SK-N-SH (cell line): ENCODE measurements at regions not wholly inside any gene's neighbourhood (a gene's known extent, or its start where the extent isn't known, plus 50 kb on each side); places are given as distances from the start of the nearest gene placed in this dataset.

Source experiments
- CTCF ChIA-PET: fragments of 300-600, 350-600 bp; formaldehyde crosslinking; extraction: SDS; loops from one replicate; lab custom pipeline; 2021; lab: Yijun Ruan, JAX
- POLR2A ChIA-PET: fragments of 350-600 bp; sonication (Branson Sonifier 250); formaldehyde crosslinking; extraction: SDS; loops from one replicate; lab custom pipeline; 2020; ENCODE audit warnings: antibody characterized with exemption, inconsistent platforms; lab: Yijun Ruan, JAX
- DNase-seq: peaks from one replicate; pipeline ENCODE4 v3.0.0; 2012
- H2AFZ ChIP-seq: fragments of 200-600 bp; sonication (generic); 2 replicates; pipeline ENCODE4 v1.8.1; 2016; ENCODE audit warnings: antibody characterized with exemption, mild to moderate bottlenecking, low read depth
- H3F3A ChIP-seq: fragments of 200-600 bp; sonication (generic); replicated peaks from 2 replicates; pipeline ENCODE3; 2016; ENCODE audit warnings: antibody characterized with exemption, mild to moderate bottlenecking; ENCODE audit not compliant: insufficient read depth
- H3K27ac ChIP-seq, 2 experiments: fragments of 200-500 bp in 1 of 2; fragments of 200-600 bp in 1 of 2; sonication (Bioruptor generic) in 1 of 2; sonication (generic), shearing (Covaris generic) in 1 of 2; 2 replicates each; pipeline versions ENCODE4 v1.5.1 to v1.6.1; 2014 to 2016; ENCODE audit warnings: low read depth in 2 of 2, inconsistent platforms in 1 of 2, low read length in 1 of 2, mild to moderate bottlenecking in 1 of 2, mixed read lengths in 1 of 2
- H3K27me3 ChIP-seq: fragments of 200-600 bp; sonication (generic), shearing (Covaris generic); 2 replicates; pipeline ENCODE4 v1.6.1; 2016; ENCODE audit warnings: mixed run types; ENCODE audit not compliant: insufficient read depth
- H3K36me3 ChIP-seq, 2 experiments: fragments of 200-500 bp in 1 of 2; fragments of 200-600 bp in 1 of 2; sonication (Bioruptor generic) in 1 of 2; sonication (generic) in 1 of 2; replicated peaks in 1 of 2; 2 replicates each; pipeline versions ENCODE3 to v1.5.1; 2014 to 2016; ENCODE audit warnings: low read length in 1 of 2, mild to moderate bottlenecking in 1 of 2; ENCODE audit not compliant: insufficient read depth in 2 of 2, control insufficient read depth in 1 of 2
- H3K4me1 ChIP-seq, 2 experiments: fragments of 200-500 bp in 1 of 2; fragments of 200-600 bp in 1 of 2; sonication (Bioruptor generic) in 1 of 2; sonication (generic), shearing (Covaris generic) in 1 of 2; 2 replicates each; pipeline versions ENCODE4 v1.5.1 to v1.6.1; 2014 to 2016; ENCODE audit warnings: low read depth in 1 of 2, low read length in 1 of 2, mixed run types in 1 of 2; ENCODE audit not compliant: insufficient read depth in 2 of 2, control insufficient read depth in 1 of 2
- H3K4me2 ChIP-seq: fragments of 200-600 bp; sonication (generic), shearing (Covaris generic); 2 replicates; pipeline ENCODE4 v1.6.1; 2017; ENCODE audit warnings: mixed run types
- H3K4me3 ChIP-seq, 2 experiments: fragments of 200-500 bp in 1 of 2; fragments of 200-600 bp in 1 of 2; sonication (Bioruptor generic) in 1 of 2; sonication (generic), shearing (Covaris generic) in 1 of 2; 2 replicates each; pipeline versions ENCODE4 v1.5.1 to v1.8.1; 2014 to 2016; ENCODE audit warnings: low read depth in 2 of 2, inconsistent platforms in 1 of 2, low read length in 1 of 2, mild to moderate bottlenecking in 1 of 2, mixed read lengths in 1 of 2, moderate library complexity in 1 of 2
- H3K79me2 ChIP-seq: fragments of 200-600 bp; sonication (generic); 2 replicates; pipeline ENCODE4 v1.8.1; 2017; ENCODE audit warnings: mild to moderate bottlenecking; ENCODE audit not compliant: insufficient read depth
- H3K9ac ChIP-seq: fragments of 200-600 bp; sonication (generic); 2 replicates; pipeline ENCODE4 v1.6.1; 2017; ENCODE audit warnings: mixed run types
- H3K9me2 ChIP-seq: fragments of 200-600 bp; sonication (generic); 2 replicates; pipeline ENCODE4 v1.6.1; 2017; ENCODE audit warnings: mixed run types
- H3K9me3 ChIP-seq: fragments of 200-600 bp; sonication (generic); 2 replicates; pipeline ENCODE4 v1.6.1; 2017; ENCODE audit warnings: mixed run types, mild to moderate bottlenecking, moderate library complexity
- H4K20me1 ChIP-seq: fragments of 200-600 bp; sonication (generic); 2 replicates; pipeline ENCODE4 v1.6.1; 2017; ENCODE audit warnings: mild to moderate bottlenecking, mixed run types; ENCODE audit not compliant: insufficient read depth
- EP300 ChIP-seq, 2 experiments: IDR thresholded peaks; 2 replicates each; pipeline versions ENCODE4 v1.4.0 to v1.6.1; 2012; ENCODE audit warnings: borderline replicate concordance in 1 of 2, low read depth in 1 of 2, low read length in 1 of 2
- FOSL2 ChIP-seq: IDR thresholded peaks from 2 replicates; pipeline ENCODE4 v1.4.0; 2012; ENCODE audit warnings: low read depth, mild to moderate bottlenecking, moderate library complexity, borderline replicate concordance
- FOXM1 ChIP-seq: IDR thresholded peaks from 2 replicates; pipeline ENCODE4 v1.4.0; 2012; ENCODE audit warnings: low read depth, mild to moderate bottlenecking
- GATA2 ChIP-seq: sonication (generic); formaldehyde crosslinking; IDR thresholded peaks from 2 replicates; pipeline ENCODE4 v1.5.0; 2020; ENCODE audit warnings: mild to moderate bottlenecking, missing genetic modification reagents
- JUND ChIP-seq: IDR thresholded peaks from 2 replicates; pipeline ENCODE4 v1.4.0; 2012
- MEF2A ChIP-seq: IDR thresholded peaks from 2 replicates; pipeline ENCODE4 v1.4.0; 2012; ENCODE audit warnings: low read depth, borderline replicate concordance
- MXI1 ChIP-seq: IDR thresholded peaks from 2 replicates; pipeline ENCODE4 v1.6.1; 2012; ENCODE audit warnings: mild to moderate bottlenecking, low read depth, low read length, improper control_type of control experiment
- NFIC ChIP-seq: IDR thresholded peaks from 2 replicates; pipeline ENCODE4 v1.4.0; 2012; ENCODE audit warnings: borderline replicate concordance
- POLR2AphosphoS5 ChIP-seq: IDR thresholded peaks from 2 replicates; pipeline ENCODE4 v1.6.1; 2012; ENCODE audit warnings: low read depth, low read length
- RAD21 ChIP-seq: IDR thresholded peaks from 2 replicates; pipeline ENCODE4 v1.6.1; 2012; ENCODE audit warnings: mild to moderate bottlenecking, low read length
- RXRA ChIP-seq: IDR thresholded peaks from 2 replicates; pipeline ENCODE4 v1.4.0; 2012; ENCODE audit warnings: low read depth, mild to moderate bottlenecking, borderline replicate concordance
- SIN3A ChIP-seq: IDR thresholded peaks from 2 replicates; pipeline ENCODE4 v1.6.1; 2012; ENCODE audit warnings: low read depth, mild to moderate bottlenecking, low read length, moderate library complexity, borderline replicate concordance
- SMC3 ChIP-seq: IDR thresholded peaks from 2 replicates; pipeline ENCODE4 v1.6.1; 2012; ENCODE audit warnings: low read depth, low read length, improper control_type of control experiment
- TCF12 ChIP-seq: IDR thresholded peaks from 2 replicates; pipeline ENCODE4 v1.4.0; 2012
- TEAD4 ChIP-seq: IDR thresholded peaks from 2 replicates; pipeline ENCODE4 v1.4.0; 2012; ENCODE audit warnings: mild to moderate bottlenecking, borderline replicate concordance; ENCODE audit not compliant: insufficient read depth
- WGBS: methylation state at CpG from one replicate; pipeline ENCODE4 v1.1.6; 2017; ENCODE audit warnings: low lambda C conversion rate; 5-methylcytosine and 5-hydroxymethylcytosine counted together
- TF ChIP-seq, protein P1 (sequence below): IDR thresholded peaks from 2 replicates; pipeline ENCODE4 v1.6.1; 2012; ENCODE audit warnings: mild to moderate bottlenecking, low read depth, low read length, moderate library complexity
- TF ChIP-seq, protein P2 (sequence below): fragments of 150-350 bp; IDR thresholded peaks from 2 replicates; pipeline ENCODE4 v1.6.1; 2017; ENCODE audit warnings: antibody characterized with exemption, low read length, low read depth, borderline replicate concordance
- TF ChIP-seq, protein P3 (sequence below): IDR thresholded peaks from 2 replicates; pipeline ENCODE4; 2012
- TF ChIP-seq, protein P4 (sequence below): IDR thresholded peaks from 2 replicates; pipeline ENCODE4 v1.4.0; 2012; ENCODE audit warnings: low read depth
- TF ChIP-seq, protein P5 (sequence below): fragments of 200-600 bp; sonication (generic); IDR thresholded peaks from 2 replicates; pipeline ENCODE4 v1.6.1; 2017; ENCODE audit warnings: antibody characterized with exemption, mild to moderate bottlenecking, moderate library complexity
- TF ChIP-seq, protein P6 (sequence below): IDR thresholded peaks from 2 replicates; pipeline ENCODE4 v1.4.0; 2012; ENCODE audit warnings: low read depth, borderline replicate concordance

DNA sequence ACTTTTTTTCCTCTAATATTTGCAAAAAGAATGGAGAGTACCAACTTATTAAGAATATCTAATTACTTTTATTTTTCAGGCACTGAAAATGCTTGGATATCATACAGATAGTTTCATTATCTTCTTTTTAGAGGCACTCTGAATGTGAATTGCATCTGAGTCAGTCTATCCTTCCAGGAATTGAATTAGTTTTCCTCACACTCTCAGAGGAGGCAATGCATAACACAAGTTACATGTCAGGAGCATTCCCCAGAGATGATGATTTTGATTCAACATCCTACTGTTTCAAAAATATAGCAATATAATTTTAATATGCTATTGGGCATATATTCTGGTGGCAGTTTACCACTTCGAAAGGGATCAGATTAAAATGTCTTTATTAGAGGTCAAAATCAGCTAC is 1315.4 kb downstream of the PCDH9 start (continued):
- TF ChIP-seq, protein P1, sequence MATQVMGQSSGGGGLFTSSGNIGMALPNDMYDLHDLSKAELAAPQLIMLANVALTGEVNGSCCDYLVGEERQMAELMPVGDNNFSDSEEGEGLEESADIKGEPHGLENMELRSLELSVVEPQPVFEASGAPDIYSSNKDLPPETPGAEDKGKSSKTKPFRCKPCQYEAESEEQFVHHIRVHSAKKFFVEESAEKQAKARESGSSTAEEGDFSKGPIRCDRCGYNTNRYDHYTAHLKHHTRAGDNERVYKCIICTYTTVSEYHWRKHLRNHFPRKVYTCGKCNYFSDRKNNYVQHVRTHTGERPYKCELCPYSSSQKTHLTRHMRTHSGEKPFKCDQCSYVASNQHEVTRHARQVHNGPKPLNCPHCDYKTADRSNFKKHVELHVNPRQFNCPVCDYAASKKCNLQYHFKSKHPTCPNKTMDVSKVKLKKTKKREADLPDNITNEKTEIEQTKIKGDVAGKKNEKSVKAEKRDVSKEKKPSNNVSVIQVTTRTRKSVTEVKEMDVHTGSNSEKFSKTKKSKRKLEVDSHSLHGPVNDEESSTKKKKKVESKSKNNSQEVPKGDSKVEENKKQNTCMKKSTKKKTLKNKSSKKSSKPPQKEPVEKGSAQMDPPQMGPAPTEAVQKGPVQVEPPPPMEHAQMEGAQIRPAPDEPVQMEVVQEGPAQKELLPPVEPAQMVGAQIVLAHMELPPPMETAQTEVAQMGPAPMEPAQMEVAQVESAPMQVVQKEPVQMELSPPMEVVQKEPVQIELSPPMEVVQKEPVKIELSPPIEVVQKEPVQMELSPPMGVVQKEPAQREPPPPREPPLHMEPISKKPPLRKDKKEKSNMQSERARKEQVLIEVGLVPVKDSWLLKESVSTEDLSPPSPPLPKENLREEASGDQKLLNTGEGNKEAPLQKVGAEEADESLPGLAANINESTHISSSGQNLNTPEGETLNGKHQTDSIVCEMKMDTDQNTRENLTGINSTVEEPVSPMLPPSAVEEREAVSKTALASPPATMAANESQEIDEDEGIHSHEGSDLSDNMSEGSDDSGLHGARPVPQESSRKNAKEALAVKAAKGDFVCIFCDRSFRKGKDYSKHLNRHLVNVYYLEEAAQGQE, result no peak
- no peak for TF ChIP-seq FOXM1
- TF ChIP-seq MEF2A, result no peak
- TF ChIP-seq RXRA, result peak; percentile 20; the same call in 1 of the 2 replicates
- TF ChIP-seq, protein P2, sequence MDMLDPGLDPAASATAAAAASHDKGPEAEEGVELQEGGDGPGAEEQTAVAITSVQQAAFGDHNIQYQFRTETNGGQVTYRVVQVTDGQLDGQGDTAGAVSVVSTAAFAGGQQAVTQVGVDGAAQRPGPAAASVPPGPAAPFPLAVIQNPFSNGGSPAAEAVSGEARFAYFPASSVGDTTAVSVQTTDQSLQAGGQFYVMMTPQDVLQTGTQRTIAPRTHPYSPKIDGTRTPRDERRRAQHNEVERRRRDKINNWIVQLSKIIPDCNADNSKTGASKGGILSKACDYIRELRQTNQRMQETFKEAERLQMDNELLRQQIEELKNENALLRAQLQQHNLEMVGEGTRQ, result no peak
- TF ChIP-seq SMC3, result no peak
- TF ChIP-seq, protein P3, sequence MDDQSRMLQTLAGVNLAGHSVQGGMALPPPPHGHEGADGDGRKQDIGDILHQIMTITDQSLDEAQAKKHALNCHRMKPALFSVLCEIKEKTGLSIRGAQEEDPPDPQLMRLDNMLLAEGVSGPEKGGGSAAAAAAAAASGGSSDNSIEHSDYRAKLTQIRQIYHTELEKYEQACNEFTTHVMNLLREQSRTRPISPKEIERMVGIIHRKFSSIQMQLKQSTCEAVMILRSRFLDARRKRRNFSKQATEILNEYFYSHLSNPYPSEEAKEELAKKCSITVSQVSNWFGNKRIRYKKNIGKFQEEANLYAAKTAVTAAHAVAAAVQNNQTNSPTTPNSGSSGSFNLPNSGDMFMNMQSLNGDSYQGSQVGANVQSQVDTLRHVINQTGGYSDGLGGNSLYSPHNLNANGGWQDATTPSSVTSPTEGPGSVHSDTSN, result 0 out of 2 replicates have a peak, but pooled peaks have one; percentile 29
- TF ChIP-seq, protein P4, sequence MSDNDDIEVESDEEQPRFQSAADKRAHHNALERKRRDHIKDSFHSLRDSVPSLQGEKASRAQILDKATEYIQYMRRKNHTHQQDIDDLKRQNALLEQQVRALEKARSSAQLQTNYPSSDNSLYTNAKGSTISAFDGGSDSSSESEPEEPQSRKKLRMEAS, result no peak
- no peak for TF ChIP-seq GATA2 (CRISPR knock-in tag)

DNA sequence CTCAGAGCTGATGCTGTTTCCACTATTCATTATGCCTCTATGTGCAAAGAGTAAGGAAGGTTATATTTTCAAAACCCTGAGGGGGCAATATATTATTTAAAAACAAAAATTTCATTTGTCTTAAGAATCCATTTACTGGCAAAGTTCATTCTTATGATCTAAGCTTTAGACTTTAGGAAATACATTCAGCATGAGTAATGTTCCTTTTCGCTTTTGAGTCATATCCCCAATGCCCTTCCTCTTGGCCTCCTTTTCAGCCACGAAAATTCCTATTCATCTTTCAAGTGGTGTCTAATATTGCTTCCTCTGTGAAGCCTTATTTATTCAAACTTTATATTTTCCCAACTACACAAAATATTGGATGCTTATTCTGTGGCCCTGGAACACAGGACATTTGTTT is 1317.0 kb downstream of the PCDH9 start:
- Histone ChIP-seq H3K4me3 (no peak overlapping the region), H3F3A (peaks cover 23% of the 10 kb centered on the region), H3K4me2 (peak overlapping the region; percentile 62), H3K4me1 (peaks cover 3 to 24% of the 10 kb centered on the region in 2 experiments; a peak in 3 of 4 replicates), H2AFZ (peak overlapping the region; percentile 78), H3K9me2 (no peaks in the 10 kb centered on the region), H3K27ac (peak overlapping the region; percentile 43 to 70; a peak in 3 of 4 replicates), H3K9ac (no peak overlapping the region; the same call in 1 of the 2 replicates), H3K36me3 (no peaks in the 10 kb centered on the region), H3K79me2 (no peaks in the 10 kb centered on the region), H4K20me1 (no peaks in the 10 kb centered on the region), H3K9me3 (no peaks in the 10 kb centered on the region), H3K27me3 (no peaks in the 10 kb centered on the region)
- ChIA-PET CTCF (no interaction called here), POLR2A (no interaction called here)
- DNase-seq, result no peak
- WGBS, result 9% methylated on average over 2 of the region's 2 CpGs
- TF ChIP-seq RAD21 (no peak), FOSL2 (peak; percentile 83), EP300 (IDR thresholded peaks at IDR 0.05; ENCODE audit: borderline replicate concordance in 1 of 2, low read depth in 1 of 2, low read length in 1 of 2) (peak; percentile 13 to 86; a peak in 2 of 4 replicates), NFIC (peak; percentile 82), JUND (peak; percentile 93), FOXM1 (peak; percentile 63; the same call in 1 of the 2 replicates), SIN3A (no peak), MXI1 (no peak), TCF12 (peak; percentile 76), POLR2AphosphoS5 (peak; percentile 18; the same call in 1 of the 2 replicates), SMC3 (no peak), TEAD4 (peak; percentile 89)
- TF ChIP-seq, protein P5, sequence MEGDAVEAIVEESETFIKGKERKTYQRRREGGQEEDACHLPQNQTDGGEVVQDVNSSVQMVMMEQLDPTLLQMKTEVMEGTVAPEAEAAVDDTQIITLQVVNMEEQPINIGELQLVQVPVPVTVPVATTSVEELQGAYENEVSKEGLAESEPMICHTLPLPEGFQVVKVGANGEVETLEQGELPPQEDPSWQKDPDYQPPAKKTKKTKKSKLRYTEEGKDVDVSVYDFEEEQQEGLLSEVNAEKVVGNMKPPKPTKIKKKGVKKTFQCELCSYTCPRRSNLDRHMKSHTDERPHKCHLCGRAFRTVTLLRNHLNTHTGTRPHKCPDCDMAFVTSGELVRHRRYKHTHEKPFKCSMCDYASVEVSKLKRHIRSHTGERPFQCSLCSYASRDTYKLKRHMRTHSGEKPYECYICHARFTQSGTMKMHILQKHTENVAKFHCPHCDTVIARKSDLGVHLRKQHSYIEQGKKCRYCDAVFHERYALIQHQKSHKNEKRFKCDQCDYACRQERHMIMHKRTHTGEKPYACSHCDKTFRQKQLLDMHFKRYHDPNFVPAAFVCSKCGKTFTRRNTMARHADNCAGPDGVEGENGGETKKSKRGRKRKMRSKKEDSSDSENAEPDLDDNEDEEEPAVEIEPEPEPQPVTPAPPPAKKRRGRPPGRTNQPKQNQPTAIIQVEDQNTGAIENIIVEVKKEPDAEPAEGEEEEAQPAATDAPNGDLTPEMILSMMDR, result no peak
- TF ChIP-seq, protein P4, result no peak
- TF ChIP-seq, protein P6, sequence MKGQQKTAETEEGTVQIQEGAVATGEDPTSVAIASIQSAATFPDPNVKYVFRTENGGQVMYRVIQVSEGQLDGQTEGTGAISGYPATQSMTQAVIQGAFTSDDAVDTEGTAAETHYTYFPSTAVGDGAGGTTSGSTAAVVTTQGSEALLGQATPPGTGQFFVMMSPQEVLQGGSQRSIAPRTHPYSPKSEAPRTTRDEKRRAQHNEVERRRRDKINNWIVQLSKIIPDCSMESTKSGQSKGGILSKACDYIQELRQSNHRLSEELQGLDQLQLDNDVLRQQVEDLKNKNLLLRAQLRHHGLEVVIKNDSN, result no peak
- TF ChIP-seq, protein P2, result no peak
